Inflammatory macrophage treated with lipopolysaccharide for 4 hours (primary cell): ENCODE measurements at regions not wholly inside any gene's neighbourhood (a gene's known extent, or its start where the extent isn't known, plus 50 kb on each side); places are given as distances from the start of the nearest gene placed in this dataset.

Source experiments
- DNase-seq: peaks from one replicate; pipeline ENCODE4 v3.0.0-alpha.2; 2020

DNA sequence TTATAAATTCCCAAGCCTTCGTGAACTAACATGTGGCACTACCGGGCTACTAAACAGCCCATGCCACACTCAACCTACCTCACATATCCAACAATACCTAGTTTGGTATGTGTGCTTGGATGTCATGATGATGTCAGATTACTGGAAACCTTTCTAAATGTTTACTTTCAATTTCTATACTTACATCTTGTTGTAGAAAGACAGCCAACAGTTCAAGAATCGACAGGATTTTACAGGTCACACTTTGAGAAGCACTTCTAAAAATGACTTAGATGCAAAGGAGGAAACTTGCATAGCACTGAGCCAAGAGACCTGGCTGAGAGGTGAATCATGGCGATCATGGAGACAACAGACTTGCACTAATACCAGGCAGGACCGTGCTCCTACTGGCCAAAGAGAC, 209.9 kb downstream of the COL4A1 start:
- DNase-seq = no peak

DNA sequence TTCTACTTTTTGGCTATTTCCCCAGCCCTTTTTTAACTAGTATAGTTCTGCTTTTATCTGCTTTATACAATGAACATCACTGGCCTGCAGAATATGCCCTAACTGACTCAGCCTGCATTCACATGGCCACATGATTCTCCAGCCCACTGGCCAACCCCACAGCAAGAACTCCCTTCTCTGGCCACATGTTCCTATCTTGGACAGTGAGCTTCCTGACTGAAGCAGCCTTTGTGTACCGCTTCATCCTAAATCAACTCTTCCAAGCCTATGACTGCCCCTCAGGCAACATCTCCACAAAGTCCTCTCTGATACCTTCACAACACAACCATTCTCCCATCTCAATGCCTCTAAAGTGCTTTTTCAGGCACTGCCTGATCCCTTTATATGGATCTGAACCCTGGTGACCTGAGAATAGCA, 214.1 kb downstream of the COL4A1 start:
- peak; percentile 41 for DNase-seq

DNA sequence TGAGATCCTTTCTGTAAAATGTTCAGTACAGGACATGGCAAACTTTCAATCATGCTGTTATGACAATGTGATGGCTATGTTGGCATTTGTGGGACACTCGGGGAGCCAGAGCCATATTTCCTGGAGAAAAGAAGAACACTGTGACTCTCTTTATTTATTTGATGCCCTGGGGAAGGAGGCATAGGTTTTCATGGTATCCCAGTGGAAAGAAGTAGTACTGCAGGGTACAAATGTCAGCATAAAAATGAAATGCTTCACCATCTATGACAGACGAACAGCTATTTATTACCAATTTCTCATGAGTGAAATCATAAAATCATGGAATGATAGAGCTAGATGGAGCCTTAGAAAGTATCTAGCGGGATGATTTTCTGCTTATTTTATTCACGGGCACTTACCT, 217.1 kb downstream of the COL4A1 start:
- DNase-seq = no peak

DNA sequence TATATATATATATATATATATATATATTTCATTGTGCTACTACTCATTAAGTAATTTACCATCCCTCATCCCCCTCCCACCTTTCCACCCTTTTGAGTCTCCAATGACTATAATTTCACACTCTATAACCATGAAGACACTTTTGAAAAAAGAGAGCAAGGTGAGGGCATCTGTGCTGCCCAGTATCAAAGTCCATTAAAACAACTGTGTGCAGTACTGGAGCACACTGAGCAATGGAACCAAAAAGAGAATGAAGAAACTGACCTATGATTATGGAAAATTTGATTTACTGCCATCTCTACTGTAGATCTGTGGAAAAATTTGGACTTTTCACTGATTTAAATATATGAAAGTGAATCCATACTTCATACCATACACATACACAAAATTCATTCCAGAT, 217.9 kb downstream of the COL4A1 start:
- no peak for DNase-seq

GRCh38 chr13:110073982-110074381, 233.0 kb downstream of the COL4A1 start:
- DNase-seq = no peak

DNA sequence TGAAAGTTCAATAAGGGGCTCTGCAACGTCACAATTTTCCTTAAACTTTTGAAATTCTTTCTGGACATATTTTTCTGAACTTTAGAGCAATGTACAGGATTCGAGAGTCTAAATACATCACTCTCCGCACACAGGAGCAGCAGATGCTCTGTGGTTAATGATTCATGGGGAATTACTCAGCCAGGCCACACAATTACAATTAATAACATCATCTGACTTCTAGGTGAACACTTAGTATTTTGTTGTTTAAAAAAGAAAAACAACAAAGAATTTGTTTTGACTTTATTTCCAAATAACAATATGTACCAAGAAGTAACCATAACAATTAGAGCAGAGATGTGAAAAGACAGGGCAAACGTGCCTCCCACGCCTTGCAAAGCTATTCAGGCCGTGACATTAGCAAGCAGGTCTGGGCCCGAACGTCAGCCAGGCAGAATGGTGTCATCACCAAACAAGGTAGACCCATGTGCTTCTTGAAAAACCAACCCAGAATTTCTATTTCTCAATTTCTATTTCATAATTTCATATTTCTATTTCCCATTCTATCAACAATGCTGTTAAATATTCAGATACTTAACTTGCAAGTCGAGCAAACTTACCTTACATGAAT, 236.3 kb downstream of the COL4A1 start:
- DNase-seq = no peak

DNA sequence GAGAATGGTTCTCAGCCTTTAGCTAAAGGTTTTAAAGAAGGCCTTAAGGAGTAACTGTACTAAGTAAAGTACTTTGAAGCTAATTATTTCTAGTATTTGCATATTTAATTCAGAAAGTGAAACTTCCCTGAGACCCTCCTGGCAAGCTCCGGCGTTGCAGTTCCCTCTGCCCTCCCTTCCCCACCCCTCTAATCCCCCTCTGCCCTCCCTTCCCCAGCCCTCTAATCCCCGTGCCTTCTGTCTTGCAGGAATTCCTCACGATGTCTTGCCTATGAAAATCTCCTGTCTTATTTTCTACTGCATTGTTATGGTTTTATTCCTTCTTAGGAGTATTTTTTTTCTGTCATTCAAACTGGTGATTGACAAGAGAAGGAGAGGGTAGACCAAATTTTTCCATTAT, 236.9 kb downstream of the COL4A1 start:
- DNase-seq = no peak

- no peak for DNase-seq
Measured at GRCh38 chr13:110068176-110068473, 238.8 kb downstream of the COL4A1 start.

- no peak for DNase-seq
Measured at GRCh38 chr13:110067355-110068175, 239.4 kb downstream of the COL4A1 start.

GRCh38 chr13:110065780-110066179, 241.2 kb downstream of the COL4A1 start:
- no peak for DNase-seq

DNA sequence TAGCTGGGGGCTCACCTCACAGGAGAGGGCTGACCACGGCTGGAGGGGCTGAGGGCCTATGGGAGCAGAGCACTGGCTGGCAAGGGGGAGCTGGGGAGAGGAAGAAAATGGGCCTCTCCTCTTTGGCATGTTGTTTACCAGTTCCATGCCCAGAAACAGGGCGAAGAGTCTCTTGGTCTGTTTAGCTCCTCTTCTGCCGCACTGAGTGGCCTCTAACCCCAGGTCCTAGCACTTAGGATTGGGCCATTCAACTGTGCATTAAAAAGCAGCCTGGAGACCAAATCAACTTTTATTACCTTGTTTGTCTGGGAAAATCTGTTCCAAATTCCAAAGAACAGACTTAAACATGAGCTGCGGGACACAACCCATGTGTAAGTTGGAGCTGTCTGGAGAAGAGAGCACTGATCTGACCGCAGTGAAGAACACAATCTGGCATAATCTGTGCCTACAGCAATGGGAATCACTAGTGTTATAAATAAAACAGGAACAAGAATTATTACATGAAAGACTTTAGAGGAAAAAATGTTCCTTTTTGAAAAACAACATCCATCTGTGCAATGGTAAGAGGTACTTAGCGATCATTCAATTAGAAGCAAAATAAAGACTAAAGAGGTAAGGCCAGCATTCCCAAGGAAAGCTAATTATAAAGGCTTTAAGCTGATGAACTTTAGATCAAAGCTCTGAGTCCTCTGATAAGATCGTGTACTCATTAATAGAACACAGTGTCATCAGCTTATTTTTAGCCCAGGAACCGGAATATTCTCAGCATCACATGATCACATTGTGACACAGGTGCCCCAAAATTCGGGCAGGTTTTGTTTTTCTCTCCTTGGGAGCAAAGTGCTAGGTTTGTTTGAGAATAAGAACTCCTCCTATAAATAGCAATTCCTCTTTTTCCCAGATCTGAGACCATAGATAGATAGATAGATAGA, 243.2 kb downstream of the COL4A1 start:
- DNase-seq = no peak

DNA sequence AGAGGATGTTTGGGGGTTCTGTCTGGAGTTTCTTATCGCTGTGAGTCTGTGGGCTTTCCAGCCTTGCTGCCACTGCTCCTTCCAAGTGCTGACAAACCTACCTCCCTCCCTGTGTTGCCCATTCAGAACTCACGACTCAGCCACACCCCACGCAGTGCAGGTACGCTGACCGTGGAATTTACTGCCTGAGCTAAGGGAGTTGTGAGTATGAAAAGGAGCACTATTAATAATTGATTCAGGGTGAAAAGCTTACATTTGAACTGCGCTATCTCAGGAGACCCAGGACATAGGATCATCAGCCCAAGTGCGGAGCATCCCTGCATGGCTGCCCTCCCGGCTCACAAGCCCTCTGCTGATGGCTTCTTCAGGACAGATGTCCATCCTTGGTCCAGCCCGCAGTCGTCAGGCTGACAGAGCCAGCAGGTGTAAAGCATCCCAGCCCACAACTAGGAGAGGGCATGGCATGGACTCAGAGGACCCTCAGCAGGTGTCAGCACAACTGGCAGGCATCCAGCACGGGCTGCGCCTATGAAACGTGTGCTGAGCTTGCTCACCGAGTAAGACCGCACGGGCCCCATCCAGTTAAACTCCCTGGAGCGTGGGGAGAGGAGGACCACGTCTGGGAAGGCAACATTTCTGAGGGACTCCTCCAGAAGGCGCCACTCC, 244.0 kb downstream of the COL4A1 start:
- no peak for DNase-seq

DNA sequence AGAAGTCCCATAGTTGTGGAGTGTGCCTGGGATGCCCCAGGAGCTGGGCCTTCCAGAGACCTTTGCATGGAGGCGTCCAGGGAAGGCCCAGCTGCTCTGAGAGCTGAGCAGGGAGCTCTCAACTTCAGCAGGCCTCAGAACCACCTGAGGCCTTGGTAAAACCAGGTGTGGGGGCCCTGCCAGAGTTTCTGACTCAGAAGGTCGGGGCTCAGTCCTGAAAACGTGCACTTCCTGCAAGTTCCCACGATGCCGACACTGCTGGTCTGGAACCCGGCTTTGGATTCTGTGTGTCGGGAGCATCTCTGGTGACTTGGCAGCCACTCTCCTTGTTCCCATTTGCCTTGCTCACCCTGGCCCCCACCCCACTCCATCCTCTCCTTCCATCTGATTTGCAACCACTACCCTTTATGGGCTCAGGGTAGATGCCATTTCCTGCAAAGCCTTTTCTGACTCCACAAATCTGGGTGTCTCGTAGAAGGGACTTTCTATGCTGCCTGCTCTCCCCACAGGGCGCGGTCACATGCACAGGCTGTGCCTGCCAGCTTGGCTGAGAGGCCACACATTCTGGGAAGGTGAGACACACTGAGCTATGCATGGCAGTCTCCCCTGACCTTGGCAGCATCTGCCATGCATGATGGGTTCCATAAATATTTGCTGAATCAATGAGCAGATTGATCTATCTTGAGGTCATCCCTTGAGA, 244.7 kb downstream of the COL4A1 start:
- no peak for DNase-seq

GRCh38 chr13:110061270-110061669, 245.7 kb downstream of the COL4A1 start:
- DNase-seq = no peak

- DNase-seq = no peak
Measured at GRCh38 chr13:110057052-110057451, 249.9 kb downstream of the COL4A1 start.

DNA sequence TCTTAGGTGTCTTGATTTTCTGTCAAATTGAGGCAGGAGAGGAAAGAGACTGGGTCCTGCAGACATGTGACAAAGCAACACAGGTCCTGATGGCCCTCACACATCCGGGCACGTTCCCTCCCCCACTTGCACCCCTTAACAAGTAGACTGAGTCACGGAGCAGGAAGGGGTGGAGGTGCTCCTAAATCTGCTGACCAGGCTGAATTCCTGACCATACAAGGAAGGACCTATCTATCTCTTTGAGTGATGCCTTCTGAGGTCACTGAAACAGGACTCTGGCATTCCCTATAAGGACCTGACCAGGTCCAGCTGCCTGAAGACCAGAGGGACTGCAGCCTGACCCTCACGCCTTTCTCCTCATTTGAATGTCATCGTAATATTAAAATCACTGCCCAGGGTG, 250.3 kb downstream of the COL4A1 start:
- no peak for DNase-seq

DNA sequence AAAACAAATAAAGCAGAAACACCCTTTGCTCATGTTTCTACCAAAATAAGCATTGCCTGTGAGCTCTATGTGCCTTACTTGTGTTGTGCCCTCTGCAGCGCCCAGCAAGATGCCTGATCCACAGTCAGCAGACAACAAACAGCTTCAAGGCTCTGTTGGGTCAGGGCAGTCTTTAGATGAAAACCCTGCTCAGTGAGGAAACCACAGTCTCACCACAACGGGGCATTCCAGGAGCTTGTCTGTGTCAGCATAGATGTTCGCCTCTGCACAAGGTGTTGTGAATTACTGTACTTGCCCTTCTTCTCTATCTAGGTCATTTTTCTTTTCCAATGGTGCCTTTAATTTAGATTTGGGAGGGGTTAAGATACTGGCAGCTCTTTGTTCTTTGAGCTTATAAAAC, 251.9 kb downstream of the COL4A1 start:
- no peak for DNase-seq

DNA sequence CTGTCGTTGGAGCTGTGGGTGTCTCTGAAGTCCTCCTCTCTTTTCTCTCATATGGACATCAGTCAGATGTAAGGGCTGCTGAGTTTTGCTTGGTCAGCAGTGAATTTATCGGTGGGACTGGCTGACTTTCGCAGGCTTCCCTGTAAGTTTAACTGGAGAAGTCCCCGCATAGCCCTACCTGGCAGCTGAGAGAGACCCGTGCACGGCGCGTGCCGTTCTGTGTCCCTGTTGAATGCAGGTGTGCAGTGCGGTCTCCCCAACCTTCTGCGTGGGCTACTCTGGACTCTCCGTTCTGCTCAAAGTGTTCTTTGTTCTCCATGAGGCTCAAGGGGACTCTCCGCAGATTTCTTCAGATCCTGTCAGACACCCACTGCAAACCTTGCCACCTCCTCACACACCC, 252.9 kb downstream of the COL4A1 start:
- DNase-seq = no peak

DNA sequence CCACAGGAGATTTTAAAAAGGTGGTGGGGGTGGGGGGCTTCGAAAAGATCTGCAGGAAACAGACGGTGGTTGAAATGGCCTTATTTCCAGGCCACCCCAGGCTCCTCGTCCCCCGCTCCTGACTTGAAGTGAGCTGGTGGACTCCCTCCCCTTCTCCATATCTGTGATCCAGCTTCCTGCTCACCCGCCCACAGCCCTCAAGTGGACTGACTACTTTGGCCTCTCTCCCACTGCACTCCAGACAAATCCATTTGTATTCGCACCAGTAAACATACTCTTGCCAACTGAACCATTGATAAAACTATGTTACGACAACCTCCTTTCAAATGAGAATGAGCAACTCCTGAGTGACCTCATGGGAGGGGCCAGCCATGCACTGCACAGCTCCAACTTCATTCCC, 259.5 kb downstream of the COL4A1 start:
- DNase-seq = no peak

DNA sequence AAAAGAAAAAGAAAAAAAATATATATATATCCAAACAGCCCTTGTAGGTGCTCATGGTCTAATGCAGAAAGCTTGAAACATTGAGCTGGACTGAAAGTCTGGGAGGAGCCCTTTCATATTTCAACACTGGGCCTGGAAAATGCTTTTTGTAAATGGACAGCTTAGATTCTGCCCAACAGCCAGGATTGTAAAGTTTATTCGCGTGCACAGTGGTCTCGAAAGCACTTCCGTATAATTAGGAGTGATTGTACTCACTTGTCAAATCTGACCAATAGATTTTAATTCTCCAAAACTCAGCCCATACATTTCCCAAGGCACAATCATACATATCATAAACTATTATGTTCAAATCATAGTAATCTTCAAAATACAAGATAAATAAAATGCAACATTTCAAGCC, 260.1 kb downstream of the COL4A1 start:
- DNase-seq = no peak

DNA sequence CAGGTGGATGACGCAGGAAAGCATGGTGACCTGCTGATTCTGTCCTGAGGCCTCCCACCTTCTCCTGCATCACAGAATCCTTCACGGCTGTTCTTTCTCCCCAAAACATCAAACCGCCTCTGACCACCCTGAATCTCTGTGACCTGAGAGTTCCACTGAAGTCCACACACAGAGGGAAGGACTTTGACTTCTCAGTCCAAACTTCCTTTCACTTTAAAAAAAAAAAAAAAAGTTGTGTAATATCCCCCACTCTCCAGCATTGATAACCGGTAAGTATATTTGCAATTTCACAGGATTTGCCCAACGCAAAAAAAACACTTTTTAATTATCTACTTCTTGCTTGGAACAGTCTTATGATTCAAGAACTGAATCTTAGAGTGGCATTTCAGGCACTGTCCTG, 259.5 kb upstream of the IRS2 start:
- no peak for DNase-seq

- no peak for DNase-seq
Measured at GRCh38 chr13:110045202-110045601, 258.8 kb upstream of the IRS2 start.
